H9 (cell line): ENCODE measurements at regions not wholly inside any gene's neighbourhood (a gene's known extent, or its start where the extent isn't known, plus 50 kb on each side); places are given as distances from the start of the nearest gene placed in this dataset.

Experiments used
- DNase-seq: peaks from one replicate; pipeline ENCODE4 v3.0.0-alpha.2; 2017
- H2AFZ ChIP-seq: one replicate; pipeline ENCODE4 v1.6.1; 2013; ENCODE audit warnings: mild to moderate bottlenecking, low read length, control low read depth, moderate library complexity
- H2AK5ac ChIP-seq: 2 replicates; pipeline ENCODE4 v1.6.1; 2013; ENCODE audit warnings: low read length, control low read depth, mixed read lengths; ENCODE audit not compliant: insufficient read length
- H2BK120ac ChIP-seq: one replicate; pipeline ENCODE4 v1.6.1; 2013; ENCODE audit warnings: low read depth, mild to moderate bottlenecking, low read length, control low read depth, inconsistent platforms; ENCODE audit not compliant: poor library complexity, severe bottlenecking
- H2BK12ac ChIP-seq: 2 replicates; pipeline ENCODE4 v1.6.1; 2013; ENCODE audit warnings: low read length, control low read depth, mixed read lengths, low read depth; ENCODE audit not compliant: insufficient read length
- H2BK15ac ChIP-seq: 2 replicates; pipeline ENCODE4 v1.6.1; 2013; ENCODE audit warnings: low read depth, low read length, control low read depth
- H2BK20ac ChIP-seq: one replicate; pipeline ENCODE4 v1.6.1; 2013; ENCODE audit warnings: low read depth, mild to moderate bottlenecking, low read length, control low read depth, inconsistent platforms; ENCODE audit not compliant: poor library complexity, severe bottlenecking
- H2BK5ac ChIP-seq: 2 replicates; pipeline ENCODE4 v1.6.1; 2013; ENCODE audit warnings: low read length, control low read depth, mixed read lengths; ENCODE audit not compliant: insufficient read length
- H3K14ac ChIP-seq: 2 replicates; pipeline ENCODE4 v1.6.1; 2013; ENCODE audit warnings: low read length, control low read depth; ENCODE audit not compliant: insufficient read depth
- H3K18ac ChIP-seq: 2 replicates; pipeline ENCODE4 v1.6.1; 2013; ENCODE audit warnings: low read depth, mild to moderate bottlenecking, mixed read lengths, low read length, control low read depth; ENCODE audit not compliant: insufficient read length
- H3K23ac ChIP-seq: 2 replicates; pipeline ENCODE4 v1.6.1; 2013; ENCODE audit warnings: low read length, control low read depth, mixed read lengths, low read depth; ENCODE audit not compliant: insufficient read length
- H3K23me2 ChIP-seq: 2 replicates; pipeline ENCODE4 v1.6.1; 2013; ENCODE audit warnings: low read depth, mild to moderate bottlenecking, mixed read lengths, low read length, control low read depth; ENCODE audit not compliant: insufficient read length, poor library complexity, severe bottlenecking
- H3K27ac ChIP-seq: 2 replicates; pipeline ENCODE4 v1.5.1; 2013; ENCODE audit warnings: low read length, control low read depth, mixed read lengths, low read depth; ENCODE audit not compliant: insufficient read length
- H3K27me3 ChIP-seq: 2 replicates; pipeline ENCODE4 v1.6.1; 2013; ENCODE audit warnings: low read length, control low read depth, inconsistent platforms; ENCODE audit not compliant: insufficient read depth
- H3K4ac ChIP-seq: 2 replicates; pipeline ENCODE4 v1.6.1; 2013; ENCODE audit warnings: low read depth, mild to moderate bottlenecking, control low read depth, inconsistent platforms, low read length, moderate library complexity
- H3K4me1 ChIP-seq: 2 replicates; pipeline ENCODE4 v1.6.1; 2013; ENCODE audit warnings: low read length, control low read depth, inconsistent platforms; ENCODE audit not compliant: insufficient read depth
- H3K4me2 ChIP-seq: 2 replicates; pipeline ENCODE4 v1.6.1; 2013; ENCODE audit warnings: low read length, control low read depth, mixed read lengths; ENCODE audit not compliant: insufficient read length, insufficient read depth
- H3K56ac ChIP-seq: 2 replicates; pipeline ENCODE4 v1.6.1; 2013; ENCODE audit warnings: low read depth, mild to moderate bottlenecking, mixed read lengths, low read length, control low read depth; ENCODE audit not compliant: insufficient read length
- H3K79me1 ChIP-seq: 2 replicates; pipeline ENCODE4 v1.6.1; 2013; ENCODE audit warnings: low read depth, mild to moderate bottlenecking, moderate library complexity, low read length, control low read depth, inconsistent platforms; ENCODE audit not compliant: insufficient read depth, poor library complexity, severe bottlenecking
- H3K79me2 ChIP-seq: 2 replicates; pipeline ENCODE4 v1.6.1; 2013; ENCODE audit warnings: low read length, control low read depth, inconsistent platforms; ENCODE audit not compliant: insufficient read depth
- H3K9ac ChIP-seq: 2 replicates; pipeline ENCODE4 v1.6.1; 2013; ENCODE audit warnings: low read length, control low read depth, mixed read lengths; ENCODE audit not compliant: insufficient read length; ENCODE audit errors: extremely low read depth
- H3K9me3 ChIP-seq: one replicate; pipeline ENCODE4 v1.6.1; 2013; ENCODE audit warnings: low read depth, low read length, inconsistent platforms; ENCODE audit not compliant: control insufficient read depth
- H3T11ph ChIP-seq: one replicate; pipeline ENCODE4 v1.6.1; 2013; ENCODE audit warnings: mild to moderate bottlenecking, low read length, control low read depth, inconsistent platforms
- H4K20me1 ChIP-seq: one replicate; pipeline ENCODE4 v1.6.1; 2013; ENCODE audit not compliant: control insufficient read depth, insufficient read length, insufficient read depth
- H4K5ac ChIP-seq: 2 replicates; pipeline ENCODE4 v1.6.1; 2013; ENCODE audit warnings: low read depth, mild to moderate bottlenecking, mixed read lengths, low read length, control low read depth; ENCODE audit not compliant: insufficient read length
- H4K8ac ChIP-seq: replicated peaks from 2 replicates; pipeline ENCODE4 v1.6.1; 2013; ENCODE audit warnings: low read length, control low read depth, mixed read lengths, low read depth; ENCODE audit not compliant: insufficient read length
- H4K91ac ChIP-seq: 2 replicates; pipeline ENCODE4 v1.6.1; 2013; ENCODE audit warnings: low read depth, mild to moderate bottlenecking, moderate library complexity, mixed read lengths, low read length, control low read depth; ENCODE audit not compliant: insufficient read length
- H3K27ac Mint-ChIP-seq, 3 experiments: 2 replicates in 2 of 3; 3 replicates in 1 of 3; pipeline ENCODE4 v1.8.0; 2020 to 2021; ENCODE audit warnings: mixed read lengths in 3 of 3, mild to moderate bottlenecking in 1 of 3, moderate library complexity in 1 of 3
- H3K27me3 Mint-ChIP-seq: 2 replicates; pipeline ENCODE4 v1.8.0; 2021; ENCODE audit warnings: low read depth, mild to moderate bottlenecking, moderate library complexity, mixed read lengths
- H3K36me3 Mint-ChIP-seq, 3 experiments: 2 replicates in 2 of 3; 3 replicates in 1 of 3; pipeline ENCODE4 v1.8.0; 2020 to 2021; ENCODE audit warnings: low read depth in 3 of 3, mixed read lengths in 3 of 3; ENCODE audit not compliant: insufficient read depth in 1 of 3
- H3K4me1 Mint-ChIP-seq, 2 experiments: 2 replicates each; pipeline ENCODE4 v1.8.0; 2020; ENCODE audit warnings: mixed read lengths in 2 of 2
- H3K4me3 Mint-ChIP-seq, 2 experiments: 2 replicates in 1 of 2; 3 replicates in 1 of 2; pipeline ENCODE4 v1.8.0; 2020 to 2021; ENCODE audit warnings: mild to moderate bottlenecking in 2 of 2, mixed read lengths in 2 of 2, moderate library complexity in 1 of 2
- H3K9me3 Mint-ChIP-seq, 2 experiments: 2 replicates in 1 of 2; 3 replicates in 1 of 2; pipeline ENCODE4 v1.8.0; 2020; ENCODE audit warnings: mild to moderate bottlenecking in 2 of 2, mixed read lengths in 2 of 2, moderate library complexity in 1 of 2
- WGBS: extraction: QIAGEN DNeasy Blood & Tissue Kit; methylation state at CpG from one replicate; pipeline ENCODE4 v1.1.7; 2013; ENCODE audit warnings: missing lambda C conversion rate, low lambda C conversion rate, mixed read lengths; ENCODE audit not compliant: insufficient read length; ENCODE audit errors: extremely low coverage; 5-methylcytosine and 5-hydroxymethylcytosine counted together
- TF ChIP-seq, protein P1 (sequence below): fragments of 200-600 bp; sonication (generic); conservative IDR thresholded peaks from 3 replicates; pipeline ENCODE4 v1.8.0; 2021; ENCODE audit warnings: antibody characterized with exemption, mild to moderate bottlenecking

DNA sequence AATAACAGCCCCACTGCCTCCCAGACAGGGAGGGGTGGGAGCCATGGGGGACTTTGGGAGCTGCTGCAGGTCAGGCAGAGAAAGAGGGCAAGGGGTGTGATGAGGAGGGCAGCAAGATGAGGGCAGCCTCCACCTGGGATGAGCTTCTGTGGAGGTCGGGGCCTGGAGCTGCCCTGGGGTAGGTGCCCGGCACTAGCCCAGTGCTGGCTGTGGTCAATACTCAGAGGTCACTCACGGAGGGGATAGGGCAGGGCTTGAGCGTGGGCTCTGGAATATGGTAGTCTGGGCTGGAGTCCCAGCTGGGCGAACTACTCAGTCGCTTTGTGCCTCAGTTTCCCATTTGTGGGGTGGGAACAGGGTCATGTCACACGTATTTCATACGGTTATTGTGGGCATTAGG, 169.0 kb downstream of the IRF8 start:
- Histone ChIP-seq H2BK15ac (no peak overlapping the region), H2BK5ac (no peak overlapping the region), H4K8ac (no peak overlapping the region), H4K5ac (no peak overlapping the region), H3K4me2 (no peak overlapping the region), H4K91ac (no peak overlapping the region), H3K23ac (no peak overlapping the region), H3K4me1 (no peaks in the 10 kb centered on the region), H2AK5ac (no peak overlapping the region), H3K56ac (no peak overlapping the region), H3K4ac (no peak overlapping the region), H3T11ph (no peak overlapping the region), H2BK20ac (no peak overlapping the region), H2BK12ac (no peak overlapping the region), H3K27me3 (no peaks in the 10 kb centered on the region; the same call in 1 of the 2 replicates), H3K23me2 (peaks cover 2% of the 10 kb centered on the region), H2BK120ac (no peak overlapping the region), H3K9me3 (no peaks in the 10 kb centered on the region), H3K79me1 (no peaks in the 10 kb centered on the region), H3K9ac (no peak overlapping the region), H2AFZ (no peak overlapping the region), H3K79me2 (no peaks in the 10 kb centered on the region), H3K27ac (no peak overlapping the region), H3K18ac (no peak overlapping the region), H4K20me1 (no peaks in the 10 kb centered on the region), H3K14ac (no peak overlapping the region)
- peaks cover 0 to 2% of the 10 kb centered on the region in 2 experiments; a peak in 1 of 5 replicates for H3K9me3 Mint-ChIP-seq
- no peak overlapping the region for H3K4me3 Mint-ChIP-seq
- WGBS: no CpG with 5 or more reads among the region's 8 CpGs
- peaks cover 0 to 4% of the 10 kb centered on the region in 2 experiments; a peak in 3 of 4 replicates for H3K4me1 Mint-ChIP-seq
- no peaks in the 10 kb centered on the region for H3K36me3 Mint-ChIP-seq
- no peak for DNase-seq
- peak overlapping the region in 1 of 3 experiments; percentile 68; a peak in 1 of 7 replicates for H3K27ac Mint-ChIP-seq
- peaks cover 18% of the 10 kb centered on the region for H3K27me3 Mint-ChIP-seq
- TF ChIP-seq, protein P1, sequence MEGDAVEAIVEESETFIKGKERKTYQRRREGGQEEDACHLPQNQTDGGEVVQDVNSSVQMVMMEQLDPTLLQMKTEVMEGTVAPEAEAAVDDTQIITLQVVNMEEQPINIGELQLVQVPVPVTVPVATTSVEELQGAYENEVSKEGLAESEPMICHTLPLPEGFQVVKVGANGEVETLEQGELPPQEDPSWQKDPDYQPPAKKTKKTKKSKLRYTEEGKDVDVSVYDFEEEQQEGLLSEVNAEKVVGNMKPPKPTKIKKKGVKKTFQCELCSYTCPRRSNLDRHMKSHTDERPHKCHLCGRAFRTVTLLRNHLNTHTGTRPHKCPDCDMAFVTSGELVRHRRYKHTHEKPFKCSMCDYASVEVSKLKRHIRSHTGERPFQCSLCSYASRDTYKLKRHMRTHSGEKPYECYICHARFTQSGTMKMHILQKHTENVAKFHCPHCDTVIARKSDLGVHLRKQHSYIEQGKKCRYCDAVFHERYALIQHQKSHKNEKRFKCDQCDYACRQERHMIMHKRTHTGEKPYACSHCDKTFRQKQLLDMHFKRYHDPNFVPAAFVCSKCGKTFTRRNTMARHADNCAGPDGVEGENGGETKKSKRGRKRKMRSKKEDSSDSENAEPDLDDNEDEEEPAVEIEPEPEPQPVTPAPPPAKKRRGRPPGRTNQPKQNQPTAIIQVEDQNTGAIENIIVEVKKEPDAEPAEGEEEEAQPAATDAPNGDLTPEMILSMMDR: no peak
